Activated T-cell treated with anti-CD3 and anti-CD28 coated beads for 24 hours (primary cell): ENCODE measurements at regions not wholly inside any gene's neighbourhood (a gene's known extent, or its start where the extent isn't known, plus 50 kb on each side); places are given as distances from the start of the nearest gene placed in this dataset.
"Not testable (repeated sequence)": the region's sequence is repeated elsewhere in the genome, so short reads cannot be mapped to it uniquely, and the experiment has no call there.

Experiments
- DNase-seq: peaks from one replicate; pipeline ENCODE4 v3.0.0-alpha.2; 2020; ENCODE audit warnings: low read depth

DNA sequence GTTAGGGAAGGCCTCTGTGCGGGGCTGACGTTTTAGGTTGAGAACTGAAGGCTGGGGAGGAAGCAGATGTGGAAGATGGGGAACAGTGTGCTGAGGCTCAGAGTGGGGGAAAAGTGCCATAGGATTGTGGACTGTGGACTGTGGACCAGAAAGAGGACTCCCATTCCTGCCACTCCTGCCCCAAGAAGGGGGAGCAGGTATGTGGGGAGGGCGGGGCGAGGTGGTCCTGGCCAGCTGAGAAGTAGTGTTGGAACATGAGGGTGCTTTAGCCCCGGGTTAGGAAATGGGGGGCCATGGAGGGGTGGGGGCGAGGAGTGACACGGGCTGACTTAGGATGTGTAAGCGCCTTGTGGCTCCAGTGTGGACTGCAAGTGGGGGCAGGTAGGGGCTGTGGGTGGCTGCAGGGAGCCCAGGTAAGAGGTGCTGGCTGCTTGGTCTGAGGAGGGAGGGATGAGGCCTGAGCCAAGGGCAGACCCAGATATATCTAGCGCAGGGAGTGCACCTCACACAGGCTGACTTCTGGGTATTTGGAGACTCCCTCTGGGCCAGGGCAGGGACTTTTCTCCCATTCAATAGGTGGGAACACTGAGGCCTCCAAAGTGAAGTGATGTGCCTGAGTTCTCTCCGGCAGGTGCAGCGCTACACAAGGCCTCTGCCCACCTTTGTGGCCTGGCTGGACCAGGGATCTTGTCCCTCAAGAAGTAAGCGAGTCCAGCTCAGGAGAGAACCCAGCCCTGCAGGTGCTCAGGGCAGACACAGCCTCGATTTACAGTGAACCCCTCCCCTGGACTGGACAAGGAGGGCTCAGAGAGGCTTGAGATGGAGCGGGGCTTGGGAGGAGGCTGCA lies 76.6 kb upstream of the TOX2 start:
- DNase-seq, result no peak

DNA sequence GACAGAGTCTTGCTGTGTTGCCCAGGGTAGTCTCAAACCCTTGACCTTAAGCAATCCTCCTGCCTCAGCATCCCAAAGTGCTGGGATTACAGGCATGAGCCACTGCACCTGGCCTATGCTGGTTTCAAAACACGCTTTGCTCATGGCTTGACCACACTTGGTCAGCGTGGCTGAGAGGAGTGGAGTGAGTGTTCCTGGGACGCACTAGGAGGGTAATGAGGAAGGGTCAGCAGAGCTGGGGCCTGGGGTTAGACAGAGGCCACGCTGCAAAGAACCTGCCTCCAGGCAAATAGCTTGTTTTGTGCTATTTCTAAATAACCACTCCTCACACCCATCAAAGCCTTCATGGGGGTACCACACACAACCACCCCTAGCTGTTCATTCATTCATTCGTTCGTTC lies 77.9 kb upstream of the TOX2 start:
- DNase-seq, result no peak

DNA sequence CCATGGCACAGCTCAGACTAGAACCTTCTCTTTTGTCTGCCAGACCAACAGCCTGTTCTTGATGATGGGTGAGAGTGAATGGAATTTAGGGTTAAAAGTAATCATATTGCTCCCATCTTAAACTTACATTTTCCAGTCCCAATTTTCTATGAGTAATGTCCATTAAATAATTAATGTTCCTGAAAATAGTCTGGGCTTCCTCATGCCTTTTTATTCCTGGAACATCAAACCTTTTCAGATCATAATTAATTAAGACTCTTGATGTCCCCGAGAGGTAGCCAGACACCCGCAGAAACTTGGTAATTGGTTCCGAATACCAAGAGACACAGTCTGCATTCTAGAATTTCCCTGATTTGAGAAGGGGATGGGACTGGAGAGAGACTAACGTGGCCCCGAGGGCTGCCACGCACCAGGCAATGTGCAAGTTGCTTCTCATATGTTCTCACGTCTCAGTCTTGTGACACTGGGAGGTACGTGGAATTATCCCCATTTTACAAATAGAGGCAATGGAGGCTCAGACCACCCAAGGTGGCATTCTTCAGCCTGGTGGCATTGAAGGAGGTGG lies 78.6 kb upstream of the TOX2 start:
- DNase-seq, result no peak

DNA sequence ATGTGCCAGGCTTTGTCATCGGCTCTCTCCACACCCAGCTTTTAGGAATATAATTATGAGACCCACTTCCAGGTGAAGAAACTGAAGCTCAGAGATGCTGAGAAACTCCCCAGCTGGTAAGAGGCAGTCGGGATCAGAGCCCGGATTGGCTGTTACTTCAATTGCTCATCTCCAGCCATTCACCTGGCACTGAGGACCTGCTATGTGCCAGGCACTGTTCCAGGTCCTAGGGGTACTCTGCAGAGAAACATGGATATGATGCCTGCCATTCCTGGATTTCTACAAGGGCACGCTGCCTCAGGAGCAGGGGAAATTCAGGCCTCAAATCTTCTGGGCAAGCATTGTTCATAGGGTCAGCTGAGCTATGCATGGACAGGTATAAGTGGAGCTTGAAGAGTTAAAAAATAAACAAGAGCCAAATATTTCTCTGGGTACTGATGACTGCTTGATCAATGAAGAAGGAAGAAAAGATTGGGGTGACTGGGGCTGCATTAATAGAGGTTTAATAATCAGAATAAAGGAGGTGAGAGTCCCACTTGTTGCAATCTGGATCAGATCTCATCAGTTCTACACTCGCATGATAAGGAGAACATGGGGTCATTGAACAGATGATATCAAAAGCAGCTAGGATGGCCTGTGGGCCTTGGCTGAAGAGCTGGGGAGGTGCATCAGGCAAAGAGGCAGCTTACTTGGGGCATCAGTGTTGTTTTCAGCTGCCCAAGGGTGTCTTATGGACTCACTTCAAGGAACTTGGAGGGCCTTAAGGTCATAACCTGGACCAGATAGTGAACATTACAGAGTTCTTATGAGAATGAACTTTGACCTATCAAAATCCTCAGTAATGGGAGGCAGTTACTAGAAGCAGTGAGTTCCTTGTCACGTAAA lies 80.9 kb upstream of the TOX2 start:
- DNase-seq, result no peak

DNA sequence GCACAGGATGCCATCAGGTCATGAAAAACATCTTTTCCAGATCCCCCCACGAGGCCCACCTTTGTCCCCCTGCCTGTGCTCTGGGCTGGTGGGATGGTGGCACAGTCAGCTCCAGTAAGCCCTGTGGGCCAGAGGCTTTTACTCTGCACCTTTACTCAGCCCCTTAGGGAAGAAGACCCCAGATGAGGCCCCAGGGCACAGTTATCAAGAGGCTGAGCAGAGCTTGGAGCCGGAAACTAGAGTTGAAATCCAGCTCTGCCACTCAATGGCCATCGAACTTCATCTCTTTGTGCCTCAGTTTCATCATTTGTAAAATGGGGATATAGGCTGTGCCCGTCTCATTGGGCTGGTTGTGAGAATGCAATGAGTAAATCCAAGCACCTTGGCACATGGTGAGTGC lies 81.7 kb upstream of the TOX2 start:
- no peak for DNase-seq

DNA sequence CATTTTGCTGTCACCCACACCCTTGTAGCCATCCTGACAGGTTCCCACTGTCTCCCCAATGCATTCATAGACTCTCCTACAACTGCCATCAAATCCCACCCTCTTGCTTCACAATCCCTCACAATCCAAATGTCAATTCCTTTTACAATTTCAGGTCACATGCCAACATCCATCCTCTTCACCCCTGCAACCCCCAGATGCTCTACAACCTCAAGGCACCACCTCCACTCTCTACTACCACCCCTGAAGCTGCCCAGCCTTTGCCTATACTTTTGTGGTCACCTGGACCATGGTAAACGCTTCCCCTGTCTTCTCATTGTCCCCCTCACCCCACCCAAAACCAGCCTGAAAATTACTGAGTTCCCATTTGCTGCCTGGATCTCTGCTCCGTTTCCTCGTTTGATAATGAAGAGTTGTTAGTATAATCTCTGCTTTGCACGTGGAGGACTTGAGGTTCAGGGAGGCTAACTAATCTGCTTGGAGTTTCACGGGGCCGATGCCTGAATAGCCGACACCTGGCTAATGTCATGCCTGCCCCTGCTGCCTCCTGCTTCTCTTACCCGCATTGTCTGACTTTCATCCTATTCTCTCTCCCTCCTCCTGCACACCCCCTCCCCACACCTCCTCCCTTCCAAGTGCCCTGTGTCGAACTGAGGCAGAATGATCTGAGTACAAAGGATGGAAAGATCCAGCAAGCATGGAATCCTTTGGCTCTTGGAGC lies 82.4 kb upstream of the TOX2 start:
- no peak for DNase-seq

DNA sequence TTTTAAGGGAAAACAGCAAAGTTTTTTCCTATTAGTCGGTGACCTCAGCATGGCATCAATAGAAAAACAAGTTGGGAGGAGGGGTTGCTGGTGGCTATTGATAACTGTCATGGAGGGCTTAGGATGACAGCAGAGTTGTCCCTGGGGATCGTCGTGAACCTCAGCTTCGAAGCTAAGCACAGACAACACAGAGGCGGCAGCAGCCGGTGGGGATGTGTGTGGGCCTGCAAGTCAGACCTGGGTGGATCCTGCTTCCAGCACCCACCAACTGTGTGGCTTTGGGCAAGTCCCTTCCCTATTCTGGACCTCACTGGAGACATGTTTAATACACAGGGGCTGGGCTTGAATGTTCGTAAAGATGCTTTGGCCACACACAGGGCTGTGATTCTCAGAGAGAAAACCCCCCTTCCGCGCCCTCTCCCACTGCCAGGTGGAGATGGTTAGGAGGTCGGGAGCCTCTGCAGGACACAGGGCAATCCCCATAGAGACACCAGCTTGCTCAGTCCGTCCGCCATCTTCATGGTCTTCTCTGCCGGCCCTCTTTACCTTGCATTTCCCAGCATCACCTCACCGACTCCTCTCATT lies 83.1 kb upstream of the TOX2 start:
- DNase-seq, result no peak

DNA sequence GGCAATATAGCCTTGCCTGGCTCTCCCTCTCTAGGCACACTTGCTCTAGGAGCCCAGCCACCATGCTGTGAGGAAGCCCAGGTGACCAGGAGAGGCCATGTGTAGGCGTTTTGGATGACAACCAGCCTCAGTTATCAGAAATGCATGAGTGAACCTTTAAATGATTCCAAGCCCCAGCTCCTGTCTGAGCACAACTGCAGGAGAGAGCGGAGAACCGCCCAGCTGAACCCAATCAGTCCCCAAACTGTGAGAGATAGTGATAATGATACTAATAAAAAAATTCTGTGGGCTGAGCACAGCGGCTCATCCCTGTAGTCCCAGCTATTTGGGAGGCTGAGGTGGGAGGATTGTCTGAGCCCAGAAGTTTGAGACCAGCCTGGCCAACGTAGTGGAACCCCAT lies 83.8 kb upstream of the TOX2 start:
- no peak for DNase-seq

DNA sequence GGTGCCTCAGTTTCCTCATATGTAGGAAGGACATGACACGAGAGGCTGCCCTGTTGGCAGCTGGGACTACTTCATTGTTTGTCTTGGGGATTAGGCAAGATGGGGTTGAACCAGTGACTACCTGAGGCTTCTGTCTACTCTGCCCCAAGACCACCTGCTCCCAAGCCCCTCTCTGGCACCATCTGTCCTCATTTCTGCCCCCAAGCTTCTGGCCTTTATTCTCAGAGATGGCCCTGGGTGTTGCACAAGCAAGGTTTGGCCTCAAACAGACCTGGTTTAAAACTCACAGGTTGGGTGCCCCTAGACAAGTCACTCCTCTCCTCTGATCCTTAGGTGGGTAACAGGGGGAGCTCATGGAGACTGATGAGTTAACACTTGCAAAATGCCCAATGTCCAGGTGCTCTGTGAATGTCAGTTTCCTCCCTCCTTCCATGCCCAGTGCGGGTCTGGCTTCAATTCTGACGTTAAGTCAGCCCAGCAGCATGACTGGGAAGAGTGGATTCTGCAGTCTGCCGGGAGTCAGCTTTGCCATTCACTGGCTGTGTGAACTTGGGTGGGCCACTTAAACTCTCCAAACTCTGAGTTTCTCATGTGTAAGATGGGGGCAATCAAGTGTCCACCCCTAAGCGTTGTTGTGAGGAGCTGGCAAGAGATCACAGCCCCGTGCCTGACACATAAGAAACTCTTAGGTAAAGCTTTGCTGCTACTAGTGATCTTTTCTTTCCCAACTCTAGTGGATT lies 84.5 kb upstream of the TOX2 start:
- DNase-seq, result no peak

DNA sequence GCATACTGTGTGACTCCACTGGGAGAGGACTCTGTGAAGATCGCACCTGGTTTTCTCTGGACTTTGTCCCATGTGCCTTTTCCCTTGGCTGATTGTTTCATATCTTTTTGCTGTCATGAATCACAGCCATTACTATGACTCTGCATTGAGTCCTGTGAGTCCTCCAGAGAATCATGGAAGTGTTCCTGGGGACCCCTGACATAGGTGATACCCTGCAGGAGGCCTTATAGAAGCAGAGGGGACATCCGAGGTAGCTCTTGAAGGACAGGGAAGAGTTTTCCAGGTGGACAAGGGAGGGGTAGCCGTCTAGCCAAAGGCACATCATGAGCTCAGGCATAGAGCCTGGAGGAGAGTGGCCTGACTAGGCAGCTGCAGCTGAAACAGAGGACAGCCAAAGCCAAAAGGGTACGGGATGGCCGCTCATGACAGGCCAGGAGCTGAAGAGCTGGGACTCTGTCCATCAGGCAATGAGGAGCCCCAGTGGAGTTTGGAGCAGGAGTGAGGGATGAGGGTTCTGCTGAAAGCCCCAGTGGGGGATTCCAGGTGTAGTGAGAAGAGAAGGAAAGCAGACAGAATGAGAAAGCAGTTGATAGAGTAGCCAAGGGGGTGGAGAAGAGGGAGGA lies 86.6 kb upstream of the TOX2 start:
- no peak for DNase-seq

DNA sequence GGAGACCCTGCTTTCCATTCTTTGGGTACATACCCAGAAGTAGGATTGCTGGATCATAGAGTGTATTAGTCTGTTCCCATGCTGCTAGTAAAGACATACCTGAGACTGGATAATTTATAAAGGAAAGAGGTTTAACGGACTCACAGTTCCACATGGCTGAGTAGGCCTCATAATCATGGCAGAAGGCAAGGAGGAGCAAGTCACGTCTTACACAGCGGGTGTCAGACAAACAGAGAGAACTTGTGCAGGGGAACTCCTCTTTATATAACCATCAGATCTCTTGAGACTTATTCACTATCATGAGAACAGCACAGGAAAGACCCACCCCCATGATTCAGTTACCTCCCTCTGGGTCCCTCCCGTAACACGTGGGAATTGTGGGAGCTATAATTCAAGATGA lies 87.7 kb upstream of the TOX2 start:
- DNase-seq, result not testable (repeated sequence)

DNA sequence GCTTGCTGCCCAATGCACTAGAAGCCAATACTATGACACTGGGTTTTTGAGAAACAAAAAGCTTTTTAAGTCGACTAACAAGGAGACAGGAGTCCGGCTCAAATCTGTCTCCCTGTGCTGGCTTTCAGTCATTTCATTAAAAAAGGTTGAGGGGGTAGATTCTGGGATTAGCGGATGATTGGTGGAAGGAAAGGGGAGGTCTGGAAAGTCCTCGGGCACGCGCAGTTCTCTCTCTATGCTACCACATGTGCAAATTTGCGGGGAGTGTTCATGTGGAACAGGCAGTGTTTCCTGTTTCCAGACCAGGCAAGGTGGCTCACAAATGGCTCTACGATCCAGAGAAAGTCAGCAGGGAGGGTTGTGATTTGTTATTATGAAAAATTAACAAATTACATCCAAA lies 89.1 kb upstream of the TOX2 start:
- DNase-seq, result no peak

DNA sequence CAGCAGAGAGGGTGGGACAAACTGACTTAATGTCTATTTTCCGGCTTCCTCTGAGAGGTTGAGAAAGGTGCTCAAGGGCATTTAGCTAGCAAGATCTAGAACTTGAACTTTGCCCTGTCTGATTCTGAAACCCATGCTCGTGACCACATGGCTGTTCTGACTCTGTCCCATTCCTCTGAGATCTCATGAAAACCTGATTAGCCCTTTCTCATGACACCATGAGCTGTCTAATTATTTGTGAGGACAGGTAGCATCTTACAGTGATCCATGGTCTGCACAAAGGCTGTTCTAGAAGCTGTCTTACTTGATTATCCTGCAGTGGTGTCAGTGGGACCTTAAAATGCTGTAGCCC lies 89.6 kb upstream of the TOX2 start:
- DNase-seq, result no peak

DNA sequence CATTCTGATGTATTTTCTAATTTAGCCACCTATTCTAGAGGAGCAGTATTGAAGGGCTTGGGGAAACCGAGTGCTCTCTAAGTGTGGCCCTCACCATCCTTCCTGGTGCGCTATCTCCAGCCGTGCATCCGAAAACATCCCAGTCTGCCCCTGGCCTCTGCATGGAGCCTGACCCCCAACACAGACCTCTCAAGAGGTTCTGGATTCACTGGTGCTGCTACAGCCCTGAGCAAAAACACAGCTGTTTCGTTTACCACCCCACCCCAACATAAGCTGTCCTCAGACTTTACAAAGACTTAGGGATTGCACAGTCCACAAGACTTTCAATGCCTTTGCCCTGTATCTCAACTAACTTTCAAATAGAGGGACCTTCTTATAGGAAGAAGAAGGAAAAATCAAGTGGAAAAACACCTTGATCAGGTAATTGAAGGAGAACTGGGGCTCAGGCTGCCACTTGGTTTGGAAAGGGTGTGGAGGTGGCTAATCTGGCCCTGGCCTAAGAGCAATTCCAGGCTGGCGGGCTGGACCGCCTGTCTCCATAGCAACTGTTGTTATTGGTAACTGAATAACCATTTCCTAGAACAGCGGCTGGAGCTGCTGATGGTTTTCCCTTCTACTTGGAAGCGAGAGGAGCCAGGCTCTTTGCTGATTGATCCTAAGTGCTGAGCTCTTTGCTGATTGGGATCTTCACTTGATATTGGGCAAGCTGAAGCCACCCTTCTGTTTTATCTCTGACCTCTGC lies 90.2 kb upstream of the TOX2 start:
- no peak for DNase-seq

DNA sequence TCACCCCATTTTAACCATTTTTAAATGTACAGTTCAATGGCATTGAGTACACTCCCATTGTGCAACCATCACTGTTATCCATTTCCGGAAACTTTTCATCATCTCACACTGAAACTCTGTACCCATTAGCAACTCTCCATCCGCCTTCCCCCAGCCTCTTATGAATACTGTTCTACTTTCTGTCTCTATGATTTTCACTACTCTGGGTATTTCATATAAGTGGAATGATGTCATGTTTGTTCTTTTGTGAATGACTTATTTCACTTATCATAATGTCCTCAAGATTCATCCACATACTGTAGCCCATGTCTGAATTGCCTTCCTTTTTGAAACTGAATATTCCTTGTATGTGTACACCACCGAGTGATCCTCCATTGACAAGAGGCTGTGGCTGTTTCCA lies 92.9 kb upstream of the TOX2 start:
- DNase-seq, result no peak

DNA sequence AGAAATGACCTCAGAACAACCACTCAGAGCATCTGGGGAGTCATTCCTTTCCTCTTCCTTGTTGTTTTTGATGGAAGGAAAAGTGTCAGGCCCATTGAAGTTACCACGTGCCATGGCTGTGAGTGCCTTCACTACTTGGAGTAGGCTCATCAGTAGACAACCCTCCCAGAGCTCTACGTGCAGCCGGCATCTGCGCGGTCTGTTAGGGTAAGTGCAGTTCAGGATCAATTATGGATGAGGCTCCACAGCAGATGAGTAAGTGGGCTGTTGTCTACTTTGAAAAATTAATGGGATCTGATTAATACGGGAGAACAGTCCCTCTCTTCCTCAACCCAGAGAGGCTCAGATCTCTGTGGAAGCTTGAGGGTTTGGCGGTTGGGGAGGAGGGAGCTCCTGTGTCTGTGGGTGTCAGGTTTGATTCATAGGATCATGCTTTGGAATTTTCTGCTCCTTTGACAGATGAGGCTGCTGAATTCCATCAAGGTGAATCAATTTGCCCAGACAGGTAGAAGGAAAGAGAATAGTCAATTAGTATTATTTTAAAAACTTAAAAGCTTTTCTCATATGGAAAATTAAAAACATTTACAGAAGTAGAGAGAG lies 93.8 kb upstream of the TOX2 start:
- DNase-seq, result no peak

DNA sequence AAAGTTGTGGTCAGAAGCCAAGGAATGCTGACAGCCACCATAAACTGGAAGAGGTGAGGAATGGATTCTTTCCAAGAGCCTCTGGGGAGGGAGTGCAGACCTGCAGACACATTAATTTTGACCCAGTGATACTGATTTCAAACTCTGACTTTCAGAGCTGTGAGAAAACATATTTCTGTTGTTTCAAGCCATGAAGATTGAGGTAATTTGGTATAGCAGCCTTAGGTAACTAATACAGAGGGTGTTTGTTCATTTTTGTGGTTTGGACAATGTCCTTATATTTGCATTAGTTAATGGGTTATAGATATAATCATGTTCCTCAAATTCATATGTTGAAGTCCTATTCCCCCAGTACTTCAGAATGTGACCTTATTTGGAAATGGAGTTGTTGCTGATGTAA lies 85.4 kb upstream of the GTSF1L start:
- DNase-seq, result no peak

DNA sequence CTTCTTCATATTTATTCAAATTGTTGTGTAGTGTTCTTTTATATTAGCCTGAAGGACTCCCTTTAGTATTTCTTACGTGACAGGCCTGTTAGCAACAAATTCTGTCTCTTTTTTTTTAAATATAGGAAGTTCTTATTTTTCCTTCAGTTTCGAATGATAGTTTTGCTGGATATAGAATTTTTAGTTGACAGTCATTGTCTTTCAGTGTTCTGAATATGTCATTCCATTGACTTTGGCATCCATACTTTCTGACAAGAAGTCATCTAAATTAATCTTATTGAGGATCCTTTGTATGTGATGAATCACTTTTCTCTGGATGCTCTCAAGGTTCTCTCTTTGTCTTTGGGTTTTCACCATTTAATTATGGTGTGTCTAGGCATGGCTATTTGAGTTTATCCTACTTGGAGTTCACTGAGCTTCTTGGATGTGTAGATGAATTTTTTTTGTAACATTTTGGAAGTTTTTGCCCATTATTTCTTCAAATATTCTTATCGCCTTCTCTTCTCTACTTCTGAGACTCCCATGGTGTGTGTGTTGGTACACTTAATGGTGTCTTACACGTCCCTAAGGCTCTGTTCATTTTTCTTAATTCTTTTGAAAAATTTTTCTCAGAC lies 82.5 kb upstream of the GTSF1L start:
- no peak for DNase-seq

DNA sequence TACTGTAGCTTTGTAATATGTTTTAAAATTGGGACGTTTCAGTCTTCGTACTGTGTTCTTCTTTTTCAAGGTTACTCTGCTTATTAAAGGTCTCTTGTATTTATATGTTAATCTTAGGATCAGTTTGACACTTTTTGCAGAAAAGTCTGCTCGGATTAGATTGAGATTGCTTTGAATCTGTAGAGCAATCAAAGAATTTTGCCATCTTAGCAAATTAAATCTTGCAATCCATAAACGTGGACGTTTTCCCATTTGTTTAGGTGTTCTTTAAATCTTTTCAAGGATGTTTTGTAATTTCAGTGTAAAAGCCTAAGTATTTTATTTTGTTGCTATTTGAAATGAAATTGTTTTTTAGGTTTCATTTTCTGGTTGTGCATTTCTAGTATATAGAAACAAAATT lies 78.0 kb upstream of the GTSF1L start:
- no peak for DNase-seq
